Activated naive CD4-positive, alpha-beta T cell (primary cell): ENCODE measurements at regions not wholly inside any gene's neighbourhood (a gene's known extent, or its start where the extent isn't known, plus 50 kb on each side); places are given as distances from the start of the nearest gene placed in this dataset.

Experiments
- DNase-seq, 4 experiments: peaks; one replicate each; lab custom pipeline; 2025; lab: John Stamatoyannopoulos, UW

DNA sequence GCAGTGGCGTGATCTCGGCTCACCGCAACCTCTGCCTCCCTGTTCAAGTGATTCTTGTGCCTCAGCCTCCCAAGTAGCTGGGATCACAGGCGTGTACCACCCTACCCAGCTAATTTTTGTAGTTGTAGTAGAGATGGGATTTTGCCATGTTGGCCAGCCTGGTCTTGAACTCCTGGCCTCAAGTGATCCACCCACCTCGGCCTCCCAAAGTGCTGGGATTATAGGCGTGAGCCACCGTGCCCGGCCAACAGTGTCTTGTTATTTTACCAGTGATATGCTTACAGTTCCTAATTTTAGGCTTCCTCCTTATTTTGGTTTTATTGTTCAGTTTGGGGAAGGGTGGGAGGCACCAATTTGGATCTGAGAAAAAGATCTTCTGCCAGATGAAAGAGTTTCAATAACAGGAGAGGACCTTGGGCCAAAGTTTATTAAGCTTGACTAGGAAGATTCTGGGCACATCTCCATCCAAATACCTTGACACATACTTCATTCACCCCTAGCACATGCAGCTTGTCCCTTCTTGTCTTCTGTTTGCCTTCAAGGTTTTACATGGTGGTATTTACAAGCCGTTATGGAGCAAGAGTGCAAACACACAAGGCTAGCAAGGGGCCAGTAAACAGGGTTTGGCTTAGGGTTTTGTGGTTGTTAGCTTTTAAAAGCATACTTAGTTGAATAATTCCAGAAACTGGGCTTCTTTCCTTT lies 168.1 kb upstream of the DMRT1 start:
- no peak for DNase-seq

DNA sequence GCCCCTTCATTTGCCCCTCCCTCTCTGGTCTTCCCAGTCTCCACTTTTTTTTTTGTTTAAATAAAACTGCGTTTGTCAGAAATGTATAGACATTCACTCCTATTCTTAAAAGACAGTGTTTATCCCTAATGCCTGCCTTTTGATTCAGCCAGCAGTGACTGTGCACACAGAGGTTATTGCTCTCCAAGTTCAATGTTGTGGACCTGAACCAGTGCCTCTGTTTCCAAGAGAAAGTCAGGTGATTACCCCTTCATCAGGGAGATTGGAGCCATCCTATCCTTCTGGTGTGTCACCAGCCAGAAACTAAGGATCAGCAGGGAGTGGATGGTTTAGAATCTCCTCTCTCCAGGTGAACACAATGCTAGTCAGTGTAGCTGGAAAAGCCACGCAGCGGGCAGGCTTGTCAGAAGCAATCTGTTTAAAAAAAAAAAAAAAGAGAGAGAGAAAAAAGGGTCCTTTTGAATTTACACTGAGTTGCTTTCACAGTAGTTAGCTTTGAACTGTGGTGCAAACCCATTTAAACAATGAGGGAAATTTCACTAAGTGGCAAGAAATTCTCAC lies 167.5 kb upstream of the DMRT1 start:
- no peak for DNase-seq

DNA sequence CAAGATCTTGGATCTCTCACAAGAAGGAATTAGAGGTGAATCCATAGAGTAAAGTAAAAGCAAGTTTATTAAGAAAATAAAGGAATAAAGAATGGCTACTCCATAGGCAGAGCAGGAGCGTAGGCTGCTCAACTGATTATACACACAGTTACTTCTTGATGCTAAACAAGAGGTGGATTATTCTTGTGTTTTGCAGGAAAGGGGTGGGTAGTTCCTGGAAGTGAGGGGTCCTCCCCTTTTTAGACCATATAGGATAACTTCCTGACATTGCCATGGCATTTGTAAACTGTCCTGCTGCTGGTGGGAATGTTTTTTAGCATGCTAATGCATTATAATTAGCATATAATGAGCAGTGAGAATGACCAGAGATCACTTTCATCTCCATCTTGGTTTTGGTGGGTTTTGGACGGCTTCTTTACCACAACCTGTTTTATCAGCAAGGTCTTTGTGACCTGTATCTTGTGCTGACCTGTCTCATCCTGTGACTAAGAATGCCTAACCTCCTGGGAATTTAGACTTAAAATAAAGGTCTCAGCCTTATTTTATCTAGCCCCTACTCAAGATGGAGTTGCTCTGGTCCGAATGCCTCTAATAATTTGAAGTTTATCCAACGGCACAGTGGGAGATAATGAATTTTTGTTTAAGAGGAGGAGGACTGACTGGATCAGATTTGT lies 165.7 kb upstream of the DMRT1 start:
- no peak for DNase-seq

DNA sequence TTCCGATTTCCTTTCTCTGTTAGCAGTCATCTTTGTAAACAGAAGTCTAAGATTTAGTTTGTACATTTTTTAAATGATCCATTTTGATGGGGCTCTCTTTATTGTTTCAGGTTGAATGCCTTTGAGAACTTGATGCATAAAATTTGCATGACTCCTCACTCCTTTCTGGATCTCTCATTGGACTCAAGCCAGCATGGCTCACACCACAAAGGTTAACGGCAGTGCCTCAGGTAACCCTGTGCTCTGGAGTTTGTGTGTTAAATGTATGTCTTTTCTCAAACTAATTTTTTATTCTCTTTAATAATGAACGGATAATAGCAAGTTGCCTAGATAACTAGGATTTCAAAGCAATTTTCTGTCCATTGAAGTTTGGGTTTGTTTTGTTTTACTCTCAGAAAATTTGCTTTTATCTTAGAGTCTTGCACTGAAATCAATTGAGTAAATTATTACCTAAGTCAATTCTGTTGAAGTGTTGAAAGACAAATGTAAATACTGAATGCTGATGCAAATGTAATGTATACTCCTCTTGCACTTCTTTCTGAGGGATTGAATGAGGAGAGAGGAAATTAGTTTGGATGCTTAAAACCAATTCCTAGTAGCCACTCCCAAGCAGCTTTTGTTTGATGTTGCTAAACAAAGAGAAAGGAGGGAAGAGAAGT lies 164.6 kb upstream of the DMRT1 start:
- no peak for DNase-seq

DNA sequence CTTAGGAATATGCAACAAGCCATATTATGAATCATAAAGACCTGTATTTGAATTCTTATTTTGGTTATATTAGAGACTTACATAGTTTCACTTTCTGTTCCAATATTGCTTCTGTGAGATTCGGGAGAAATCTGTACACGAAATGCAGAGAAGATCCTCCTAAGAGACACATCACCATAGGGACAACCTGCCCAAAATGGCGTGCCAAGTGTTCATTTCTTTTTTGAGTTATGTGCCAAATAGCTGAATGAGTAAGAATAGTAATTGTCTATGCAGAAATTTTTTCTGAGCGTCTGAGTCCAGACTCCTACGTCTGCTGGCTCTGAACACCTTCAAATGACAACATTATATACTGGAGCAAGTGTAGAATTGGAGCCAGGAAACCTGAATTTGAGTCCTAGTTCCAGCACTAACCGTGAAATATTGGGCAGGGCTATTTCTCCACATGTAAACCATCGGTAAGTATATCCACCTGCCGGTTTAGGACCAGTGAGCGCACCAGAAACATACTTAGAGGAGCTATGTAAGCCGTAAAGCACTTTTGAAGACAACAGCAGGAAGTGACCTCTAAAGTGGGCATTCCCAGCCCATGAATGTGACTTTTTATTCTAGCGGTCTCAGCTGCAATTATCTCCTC lies 163.9 kb upstream of the DMRT1 start:
- no peak for DNase-seq

DNA sequence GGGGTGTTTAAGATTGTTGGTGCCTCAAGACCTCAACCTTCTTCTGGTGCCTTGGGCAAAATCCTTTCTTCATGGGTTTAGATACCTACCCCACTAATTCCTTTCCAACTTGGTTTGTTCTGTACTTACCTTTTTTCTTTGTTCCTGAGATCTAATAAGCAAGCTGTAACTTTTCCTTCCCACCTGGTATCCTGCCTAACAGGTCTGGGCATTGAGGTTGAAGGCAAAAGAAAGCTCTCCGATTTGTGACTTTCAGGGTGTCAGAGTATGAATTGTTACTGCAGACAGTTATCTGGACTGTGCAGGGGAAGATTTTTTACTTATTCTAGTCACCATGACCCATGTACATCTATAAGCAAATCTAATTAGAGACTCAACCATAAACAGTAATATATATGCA lies 162.6 kb upstream of the DMRT1 start:
- no peak for DNase-seq

DNA sequence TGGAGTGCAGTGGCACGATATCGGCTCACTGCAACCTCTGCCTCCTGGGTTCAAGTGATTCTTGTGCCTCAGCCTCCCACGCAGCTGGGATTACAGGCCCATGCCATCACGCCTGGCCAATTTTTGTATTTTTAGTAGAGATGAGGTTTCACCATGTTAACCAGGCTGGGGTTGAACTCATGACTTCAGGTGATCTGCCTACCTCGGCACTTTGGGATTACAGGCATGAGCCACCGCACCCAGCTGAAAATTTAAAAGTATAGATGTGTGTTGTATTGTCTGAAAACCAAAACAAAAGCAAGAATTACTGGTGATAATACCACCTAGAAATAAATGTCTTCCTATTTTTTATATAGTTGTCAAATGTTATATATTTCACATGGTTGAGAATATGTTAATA lies 162.0 kb upstream of the DMRT1 start:
- no peak for DNase-seq

DNA sequence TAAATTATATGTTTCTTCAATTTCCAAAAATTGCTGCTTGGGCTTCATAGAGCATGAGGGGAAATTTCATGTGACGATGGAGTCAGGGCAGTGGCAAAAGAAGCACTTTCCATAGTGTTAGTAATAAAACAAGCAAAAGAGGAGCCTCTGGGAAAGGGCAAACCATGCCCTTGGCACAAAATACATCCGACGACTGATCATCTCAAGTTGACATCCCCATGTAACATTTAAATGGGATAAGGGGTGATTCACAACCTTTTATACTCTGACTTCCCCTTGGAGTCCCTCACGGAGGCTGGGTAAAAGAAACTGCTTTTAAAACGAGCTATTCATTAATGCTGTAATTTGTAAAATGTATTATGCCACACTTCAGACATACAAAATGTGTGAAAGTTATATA lies 161.4 kb upstream of the DMRT1 start:
- no peak for DNase-seq

DNA sequence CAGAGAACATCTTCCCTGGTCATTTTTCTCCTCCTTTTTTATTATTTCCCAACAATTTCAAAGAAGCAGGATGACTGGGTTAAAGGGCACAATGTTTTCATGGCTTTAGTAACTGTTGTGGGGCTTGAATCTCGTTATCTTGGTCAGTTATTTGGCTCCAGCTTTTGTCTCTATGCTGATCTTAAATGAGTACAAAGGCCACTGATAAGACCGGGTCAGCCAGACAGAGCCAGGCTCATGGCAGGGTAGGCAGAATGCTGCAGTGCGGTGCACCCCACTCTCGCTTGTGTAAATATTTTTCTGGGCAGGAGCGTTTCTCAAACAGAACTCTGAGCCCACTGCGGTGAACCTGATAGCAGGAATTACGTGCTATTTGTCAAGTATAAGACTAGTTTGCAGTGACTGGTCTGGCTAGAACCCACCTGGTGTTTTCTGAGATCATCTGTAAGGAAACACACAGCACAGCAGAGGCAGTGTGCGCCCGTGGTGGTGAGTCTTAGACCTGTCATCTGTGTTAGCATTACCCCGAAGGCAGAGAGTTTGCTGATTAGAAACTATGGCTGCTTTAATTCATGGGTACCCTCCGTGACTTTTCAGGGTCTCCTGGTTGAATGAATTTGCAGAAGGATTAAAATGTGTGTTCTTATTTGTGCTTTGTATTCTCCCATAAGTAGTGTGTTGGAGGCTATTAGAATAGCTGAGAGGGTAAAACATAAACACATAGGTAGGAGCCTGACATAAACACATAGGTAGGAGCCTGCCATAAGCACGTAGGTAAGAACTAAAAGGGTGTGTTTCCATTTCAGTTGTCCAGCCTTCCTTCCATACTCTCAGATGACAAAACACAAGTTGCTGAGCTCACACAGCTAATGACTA lies 158.6 kb upstream of the DMRT1 start:
- no peak for DNase-seq

DNA sequence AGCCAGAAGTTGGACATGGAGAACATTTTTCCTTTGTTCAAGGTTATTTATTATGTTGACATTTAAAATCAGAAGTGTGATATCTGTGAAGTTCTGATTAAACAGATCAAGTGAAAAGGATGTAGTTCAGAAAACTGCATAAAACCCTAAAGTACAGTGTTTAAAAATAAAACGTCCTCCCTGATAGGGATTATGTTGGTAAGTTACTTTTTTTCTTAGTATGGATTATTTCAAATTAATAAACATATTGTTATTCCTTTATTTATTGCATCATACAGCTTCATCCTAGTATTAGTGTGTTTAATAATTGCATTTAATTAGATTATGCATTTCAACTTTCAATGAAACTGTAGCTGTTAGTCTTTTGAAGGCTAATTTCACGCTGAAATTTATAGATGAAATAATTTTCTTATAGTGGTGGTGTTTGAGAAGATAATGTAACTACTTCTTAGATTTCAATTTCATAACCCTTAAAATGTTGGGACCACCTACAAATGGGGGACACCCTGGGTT lies 157.9 kb upstream of the DMRT1 start:
- no peak for DNase-seq

DNA sequence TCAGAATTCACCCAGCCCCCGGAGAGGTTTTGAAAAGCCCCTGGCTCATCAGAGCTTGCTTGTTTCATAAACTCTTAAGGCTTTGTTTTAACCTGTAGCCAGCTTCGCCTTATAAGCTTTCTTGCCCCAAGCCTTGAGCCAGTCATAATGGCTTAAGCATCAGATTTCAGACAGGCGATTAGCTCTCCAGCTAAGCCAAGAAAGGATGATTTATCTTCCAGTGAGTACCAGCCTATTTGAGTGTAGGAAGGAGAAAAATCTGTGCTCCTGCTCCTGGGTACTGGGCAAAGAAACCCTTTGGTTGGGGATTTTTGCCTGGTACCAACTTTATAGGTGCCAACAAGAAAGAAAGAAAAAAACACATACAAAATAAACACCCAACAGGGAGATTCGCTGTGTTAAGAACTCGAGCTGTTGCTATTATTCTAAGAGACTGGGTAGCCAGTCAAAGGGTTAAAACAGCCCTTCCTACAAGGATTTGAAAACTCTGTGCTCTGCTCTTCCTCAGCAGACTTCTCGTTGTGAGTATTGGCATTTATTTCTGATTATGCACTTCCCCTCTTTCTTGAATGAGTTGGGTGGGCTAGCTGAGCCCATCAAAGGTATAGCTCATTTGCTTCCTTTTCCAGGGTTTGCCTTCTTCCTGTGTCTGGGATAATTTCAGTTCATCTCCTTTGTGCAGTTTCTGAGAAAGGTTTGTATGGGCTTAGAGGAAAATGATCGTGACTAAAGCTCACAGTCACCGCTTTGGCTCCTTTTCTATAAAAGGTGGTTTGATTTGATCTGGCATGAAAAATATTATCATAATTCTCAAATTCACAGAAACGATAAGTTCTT lies 157.2 kb upstream of the DMRT1 start:
- DNase-seq: no peak

DNA sequence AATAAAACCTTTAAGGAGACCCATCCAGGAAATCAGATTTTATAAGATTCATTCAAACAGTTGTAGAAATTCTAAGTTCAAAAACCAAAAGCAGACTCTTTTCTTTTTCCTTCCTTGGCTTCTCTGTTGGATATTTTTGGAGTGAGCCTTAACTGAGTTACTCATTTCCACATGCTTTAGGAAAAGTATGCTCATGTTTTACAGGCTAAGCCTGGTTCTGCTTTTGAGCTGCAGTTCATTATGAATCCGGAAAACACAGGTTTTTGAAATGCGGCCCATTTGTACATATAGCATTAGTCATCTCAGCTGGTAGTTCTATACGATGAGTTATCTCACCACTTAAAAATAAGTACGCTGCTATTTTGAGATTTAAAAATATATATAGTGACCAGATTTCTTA lies 156.6 kb upstream of the DMRT1 start:
- DNase-seq: no peak

DNA sequence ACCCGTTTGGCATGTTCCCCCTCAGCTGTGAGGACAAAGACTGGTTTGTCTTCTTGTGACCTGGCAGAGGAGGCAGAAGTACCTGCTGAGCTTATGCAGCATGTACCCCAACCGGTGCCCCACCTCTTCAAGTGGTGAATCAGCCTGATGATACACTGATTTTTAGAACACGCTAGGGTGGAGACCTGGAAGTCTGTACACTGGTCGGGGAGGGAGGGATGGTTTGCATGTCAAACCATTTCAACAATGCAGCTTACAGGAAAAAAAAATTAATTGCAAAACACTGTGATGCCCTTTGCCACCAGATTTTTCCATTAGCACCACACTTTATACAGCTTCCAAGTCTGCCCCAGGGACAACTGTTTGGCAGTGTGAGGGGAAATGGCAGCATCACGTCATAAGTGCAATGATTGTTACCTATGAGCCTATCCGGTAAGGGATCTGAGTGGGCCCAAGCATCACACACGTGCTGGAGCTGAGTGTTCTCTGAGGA lies 155.1 kb upstream of the DMRT1 start:
- DNase-seq: no peak

DNA sequence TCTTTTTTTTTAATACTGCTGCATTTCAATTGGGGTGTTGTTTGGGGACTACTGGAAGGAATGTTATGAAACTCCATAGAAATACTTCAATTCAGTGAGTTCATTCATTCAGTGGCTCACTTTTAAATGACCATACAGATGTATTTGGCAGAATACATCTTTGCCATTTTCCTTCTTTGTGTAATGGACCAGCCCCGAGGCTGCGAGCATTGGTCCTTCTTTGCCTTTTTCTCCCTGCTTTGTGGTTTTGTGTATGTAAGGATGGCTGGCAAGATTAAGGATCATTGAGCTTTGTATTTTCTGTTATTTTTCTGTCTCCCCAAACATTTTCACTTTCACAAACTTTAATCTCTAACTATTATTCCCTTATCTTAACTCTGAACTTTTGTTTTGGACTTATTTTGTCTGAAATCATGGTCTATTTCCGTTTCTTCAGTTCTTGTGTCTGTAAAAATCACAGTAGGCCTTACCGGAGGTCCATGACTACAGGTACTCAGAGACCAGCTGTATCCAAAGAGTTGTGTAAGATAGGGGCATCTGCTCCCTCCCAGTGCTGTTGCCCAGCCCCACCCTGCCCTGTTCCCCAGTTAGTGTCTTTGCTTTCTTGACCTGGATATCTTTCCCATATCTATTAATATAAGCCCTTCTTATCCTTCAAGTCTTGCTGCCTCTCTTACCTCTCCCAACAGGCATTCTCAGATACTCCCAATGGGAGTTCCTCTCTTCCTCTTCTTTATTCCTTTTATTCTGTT lies 154.3 kb upstream of the DMRT1 start:
- no peak for DNase-seq

DNA sequence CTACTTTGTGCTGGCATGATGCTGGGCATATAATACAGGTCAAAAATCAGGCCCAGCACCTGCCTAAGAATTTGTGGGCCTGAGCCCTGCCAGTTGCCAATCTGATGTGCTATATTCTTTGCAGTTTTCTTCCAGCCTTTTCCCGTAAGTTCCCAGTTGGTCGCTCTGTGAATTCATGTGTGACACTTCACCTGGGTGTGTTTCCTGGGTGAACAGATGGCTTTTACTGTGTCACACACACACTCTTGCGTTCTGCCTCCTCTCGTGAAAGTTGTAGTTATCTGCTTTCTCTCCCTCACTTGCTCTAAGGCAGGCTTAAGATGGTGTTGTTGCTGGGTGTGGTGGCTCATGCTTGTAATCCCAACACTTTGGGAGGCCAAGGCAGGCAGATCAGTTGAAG lies 153.5 kb upstream of the DMRT1 start:
- no peak for DNase-seq

DNA sequence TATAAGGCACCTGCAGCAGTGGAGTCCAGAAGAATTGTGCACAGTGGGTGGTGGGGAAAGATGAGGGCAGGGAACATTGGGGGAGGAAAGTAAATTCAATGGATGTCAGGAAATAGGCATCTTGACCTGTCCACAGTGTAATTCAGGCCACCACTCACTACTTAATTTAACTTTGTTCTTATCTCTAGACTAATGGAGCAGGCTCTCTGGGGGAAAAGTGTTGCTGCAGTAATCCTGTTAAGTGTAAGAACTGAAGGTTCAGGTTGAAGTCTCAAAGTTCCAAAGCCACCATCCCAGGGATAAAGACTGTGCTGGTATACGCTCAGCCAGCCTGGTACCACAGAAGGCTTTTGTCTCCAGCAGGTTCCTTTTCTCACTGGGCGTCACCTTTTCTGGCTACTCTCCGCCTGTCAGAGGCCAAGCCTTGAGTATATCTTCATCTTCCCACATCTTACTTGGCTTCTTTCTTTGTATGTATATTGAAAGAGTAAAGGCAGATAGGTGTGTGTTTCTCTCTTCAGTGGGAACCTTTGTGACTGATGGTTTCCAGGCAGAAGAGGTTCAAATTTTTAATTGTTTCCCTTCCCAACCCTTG lies 150.9 kb upstream of the DMRT1 start:
- no peak for DNase-seq

DNA sequence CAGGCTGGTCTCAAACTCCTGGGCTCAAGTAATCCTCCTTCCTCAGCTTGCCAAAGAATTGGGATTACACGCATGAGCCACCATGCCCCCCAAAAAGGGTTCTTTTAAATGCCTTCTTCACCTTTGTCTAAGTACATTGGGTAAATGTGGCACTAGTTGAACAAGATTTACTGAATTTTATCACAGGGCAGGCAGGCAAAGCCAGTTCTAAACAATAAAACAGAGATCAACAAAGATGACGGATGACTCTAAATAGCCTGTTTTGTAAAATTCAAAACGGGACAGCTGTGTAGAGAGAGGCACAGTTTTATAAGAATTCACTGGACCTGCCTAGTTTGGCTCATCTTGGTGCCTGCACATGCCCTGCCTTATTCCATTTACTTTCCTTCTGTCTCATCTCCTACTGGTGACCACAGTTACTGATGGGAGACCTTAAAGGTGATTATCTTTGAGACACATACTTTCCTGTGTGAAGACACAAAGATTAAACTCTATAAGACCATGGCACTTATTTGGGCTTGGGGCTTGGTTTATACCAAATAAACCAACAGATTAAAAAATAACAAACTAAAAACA lies 149.6 kb upstream of the DMRT1 start:
- DNase-seq: no peak

DNA sequence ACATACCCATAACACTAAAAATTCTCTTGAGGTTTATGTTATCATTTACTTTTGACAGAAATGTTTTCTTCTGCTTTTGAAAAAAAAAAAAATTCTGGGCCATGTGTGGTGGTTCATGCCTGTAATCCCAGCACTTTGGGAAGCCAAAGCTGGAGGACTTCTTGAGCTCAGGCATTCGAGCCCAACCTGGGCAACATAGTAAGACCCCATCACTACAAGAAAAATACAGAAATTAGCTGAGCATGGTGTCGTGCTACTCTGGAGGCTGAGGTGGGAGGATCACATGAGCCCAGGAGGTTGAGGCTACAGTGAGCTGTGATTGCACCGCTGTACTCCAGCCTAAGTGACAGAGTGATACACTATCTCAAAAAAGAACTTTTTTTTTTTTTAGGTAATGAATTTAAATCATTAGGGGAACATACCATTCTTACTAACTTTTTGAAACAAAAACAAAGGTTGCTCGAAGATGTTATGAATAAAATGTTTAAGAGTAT lies 148.8 kb upstream of the DMRT1 start:
- no peak for DNase-seq
